ENCODE measurements at regions not wholly inside any gene's neighbourhood (a gene's known extent, or its start where the extent isn't known, plus 50 kb on each side); places are given as distances from the start of the nearest gene placed in this dataset.

DNA sequence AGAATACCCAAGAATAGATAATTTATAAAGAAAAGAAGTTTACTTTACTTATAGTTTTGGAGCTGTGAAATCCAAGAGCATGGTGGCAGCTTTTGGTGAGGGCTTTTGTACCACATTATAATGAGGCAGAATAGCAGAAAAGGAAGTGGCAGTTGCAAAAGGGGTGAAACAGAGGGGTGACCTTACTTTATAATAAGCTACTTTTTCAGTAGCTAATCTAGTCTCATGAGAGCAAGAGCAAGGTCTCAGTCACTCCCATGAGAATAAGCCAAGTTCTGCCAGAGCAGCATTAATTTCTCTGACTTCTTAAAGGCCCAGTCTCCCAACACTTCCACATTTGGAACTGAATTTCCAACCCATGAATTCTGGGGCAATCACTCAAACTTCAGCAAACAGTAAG is 502.0 kb downstream of the GBA3 start:
- Histone ChIP-seq H3K4me2 (ENCODE audit: low read depth, low read length, poor library complexity, severe bottlenecking) (no peak overlapping the region), H3K9me3 (ENCODE audit: insufficient read depth, low read depth, low read length) (no peaks in the 10 kb centered on the region), H3F3A (ENCODE audit: low read depth) (no peaks in the 10 kb centered on the region), H3K4me3 (ENCODE audit: low read length, poor library complexity, severe bottlenecking) (no peak overlapping the region), H3K9ac (ENCODE audit: low read depth, low read length, poor library complexity, severe bottlenecking) (no peak overlapping the region), H3K4me1 (ENCODE audit: insufficient read depth, low read length, poor library complexity, severe bottlenecking) (no peaks in the 10 kb centered on the region), H2AFZ (ENCODE audit: low read length) (no peak overlapping the region), H3K27me3 (ENCODE audit: insufficient read depth, low read length, poor library complexity, severe bottlenecking) (no peaks in the 10 kb centered on the region), H3K9me2 (replicated peaks; ENCODE audit: low read depth, low read length) (no peaks in the 10 kb centered on the region), H3K36me3 (ENCODE audit: insufficient read depth, low read length) (no peaks in the 10 kb centered on the region), H3K79me2 (ENCODE audit: insufficient read depth, low read length) (no peaks in the 10 kb centered on the region), H4K20me1 (ENCODE audit: insufficient read depth, low read length, poor library complexity, severe bottlenecking) (no peaks in the 10 kb centered on the region)
- TF ChIP-seq EZH2phosphoT487 (IDR thresholded peaks at IDR 0.05; ENCODE audit: borderline replicate concordance) = no peak

- TF ChIP-seq, protein P1, sequence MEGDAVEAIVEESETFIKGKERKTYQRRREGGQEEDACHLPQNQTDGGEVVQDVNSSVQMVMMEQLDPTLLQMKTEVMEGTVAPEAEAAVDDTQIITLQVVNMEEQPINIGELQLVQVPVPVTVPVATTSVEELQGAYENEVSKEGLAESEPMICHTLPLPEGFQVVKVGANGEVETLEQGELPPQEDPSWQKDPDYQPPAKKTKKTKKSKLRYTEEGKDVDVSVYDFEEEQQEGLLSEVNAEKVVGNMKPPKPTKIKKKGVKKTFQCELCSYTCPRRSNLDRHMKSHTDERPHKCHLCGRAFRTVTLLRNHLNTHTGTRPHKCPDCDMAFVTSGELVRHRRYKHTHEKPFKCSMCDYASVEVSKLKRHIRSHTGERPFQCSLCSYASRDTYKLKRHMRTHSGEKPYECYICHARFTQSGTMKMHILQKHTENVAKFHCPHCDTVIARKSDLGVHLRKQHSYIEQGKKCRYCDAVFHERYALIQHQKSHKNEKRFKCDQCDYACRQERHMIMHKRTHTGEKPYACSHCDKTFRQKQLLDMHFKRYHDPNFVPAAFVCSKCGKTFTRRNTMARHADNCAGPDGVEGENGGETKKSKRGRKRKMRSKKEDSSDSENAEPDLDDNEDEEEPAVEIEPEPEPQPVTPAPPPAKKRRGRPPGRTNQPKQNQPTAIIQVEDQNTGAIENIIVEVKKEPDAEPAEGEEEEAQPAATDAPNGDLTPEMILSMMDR (conservative IDR thresholded peaks at IDR 0.05; ENCODE audit: low read length) = no peak
- TF ChIP-seq EZH2phosphoT487 (IDR thresholded peaks at IDR 0.05; ENCODE audit: borderline replicate concordance) = no peak
- no peaks in the 10 kb centered on the region for H3K9me3 ChIP-seq (ENCODE audit: insufficient read depth, low read depth, low read length)
These were observed 481.4 kb downstream of the GBA3 start for GRCh38 chr4:23174179-23174578.

DNA sequence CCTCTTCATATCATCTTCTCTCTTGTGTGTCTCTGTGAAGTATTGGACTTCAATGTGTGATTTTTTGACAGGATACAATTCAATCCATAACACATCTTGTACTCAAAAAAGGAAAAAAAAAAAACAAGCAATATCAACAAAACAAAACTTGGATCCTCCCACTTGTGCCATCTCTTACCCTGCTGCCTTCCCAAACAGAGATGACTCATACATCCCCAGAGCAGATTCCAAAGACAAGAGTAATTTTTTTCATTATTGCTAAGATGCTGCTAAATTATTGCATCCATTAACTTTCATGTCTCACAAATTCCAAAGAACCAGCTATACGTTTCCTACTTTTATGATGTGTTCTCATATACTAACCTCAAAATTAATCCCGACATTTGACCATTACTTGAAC is 479.2 kb downstream of the GBA3 start:
- TF ChIP-seq, protein P1 (conservative IDR thresholded peaks at IDR 0.05; ENCODE audit: low read length) = no peak
- TF ChIP-seq EZH2phosphoT487 (IDR thresholded peaks at IDR 0.05; ENCODE audit: borderline replicate concordance) = no peak
- H2AFZ ChIP-seq (ENCODE audit: low read length) = no peak overlapping the region
- H3K36me3 ChIP-seq (ENCODE audit: insufficient read depth, low read length) = no peaks in the 10 kb centered on the region
- no peak overlapping the region for H3K4me3 ChIP-seq (ENCODE audit: low read length, poor library complexity, severe bottlenecking)
- H3F3A ChIP-seq (ENCODE audit: low read depth) = no peaks in the 10 kb centered on the region
- no peak overlapping the region for H3K4me2 ChIP-seq (ENCODE audit: low read depth, low read length, poor library complexity, severe bottlenecking)
- H3K79me2 ChIP-seq (ENCODE audit: insufficient read depth, low read length) = no peaks in the 10 kb centered on the region
- H3K9me2 ChIP-seq (replicated peaks; ENCODE audit: low read depth, low read length) = no peaks in the 10 kb centered on the region
- H3K4me1 ChIP-seq (ENCODE audit: insufficient read depth, low read length, poor library complexity, severe bottlenecking) = no peaks in the 10 kb centered on the region
- no peaks in the 10 kb centered on the region for H4K20me1 ChIP-seq (ENCODE audit: insufficient read depth, low read length, poor library complexity, severe bottlenecking)
- H3K27me3 ChIP-seq (ENCODE audit: insufficient read depth, low read length, poor library complexity, severe bottlenecking) = no peaks in the 10 kb centered on the region
- H3K9me3 ChIP-seq (ENCODE audit: insufficient read depth, low read depth, low read length) = no peaks in the 10 kb centered on the region
- no peak overlapping the region for H3K9ac ChIP-seq (ENCODE audit: low read depth, low read length, poor library complexity, severe bottlenecking)

More at GRCh38 chr4:23174179-23174578, 481.4 kb downstream of the GBA3 start:
- no peaks in the 10 kb centered on the region for H3K4me1 ChIP-seq (ENCODE audit: insufficient read depth, low read length, poor library complexity, severe bottlenecking)
- H4K20me1 ChIP-seq (ENCODE audit: insufficient read depth, low read length, poor library complexity, severe bottlenecking) = no peaks in the 10 kb centered on the region
- no peaks in the 10 kb centered on the region for H3K79me2 ChIP-seq (ENCODE audit: insufficient read depth, low read length)
- no peak overlapping the region for H2AFZ ChIP-seq (ENCODE audit: low read length)
- no peaks in the 10 kb centered on the region for H3K9me2 ChIP-seq (replicated peaks; ENCODE audit: low read depth, low read length)
- H3K9ac ChIP-seq (ENCODE audit: low read depth, low read length, poor library complexity, severe bottlenecking) = no peak overlapping the region
- H3K36me3 ChIP-seq (ENCODE audit: insufficient read depth, low read length) = no peaks in the 10 kb centered on the region
- H3K27me3 ChIP-seq (ENCODE audit: insufficient read depth, low read length, poor library complexity, severe bottlenecking) = no peaks in the 10 kb centered on the region
- no peak overlapping the region for H3K4me3 ChIP-seq (ENCODE audit: low read length, poor library complexity, severe bottlenecking)
- H3F3A ChIP-seq (ENCODE audit: low read depth) = no peaks in the 10 kb centered on the region
- H3K4me2 ChIP-seq (ENCODE audit: low read depth, low read length, poor library complexity, severe bottlenecking) = no peak overlapping the region

DNA sequence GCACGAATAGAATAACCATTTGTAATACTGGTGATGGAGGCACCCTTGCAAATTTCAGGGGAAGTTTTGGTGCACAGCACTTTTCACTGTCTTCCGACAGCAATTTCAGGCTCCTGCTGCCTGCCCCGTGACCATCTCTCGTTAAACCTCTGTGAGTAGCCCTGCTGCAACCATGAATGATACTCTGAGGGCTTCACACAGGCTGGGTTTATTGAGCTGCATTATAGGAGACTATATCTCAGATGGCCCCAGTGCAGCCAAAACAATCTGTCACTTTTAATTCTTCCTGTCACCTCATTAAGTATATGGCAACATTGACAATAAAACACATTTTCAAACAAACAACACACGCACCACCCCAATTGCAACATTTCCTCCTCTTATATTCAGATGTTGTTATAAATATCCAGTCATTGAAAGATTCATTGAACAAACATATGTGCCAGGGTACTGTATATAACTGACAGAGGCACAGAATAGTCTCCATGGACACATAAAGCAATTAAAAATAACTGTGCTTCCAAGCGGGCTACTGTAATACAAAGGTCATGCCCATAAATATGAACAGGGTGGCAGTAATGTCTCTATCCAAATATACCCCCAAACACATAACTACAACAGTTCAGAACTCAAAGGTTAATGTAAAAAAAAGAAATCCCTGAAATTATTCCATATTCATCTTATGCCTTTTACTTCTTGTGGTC is 477.0 kb downstream of the GBA3 start:
- H3K36me3 ChIP-seq (ENCODE audit: insufficient read depth, low read length) = no peaks in the 10 kb centered on the region
- no peaks in the 10 kb centered on the region for H3K4me1 ChIP-seq (ENCODE audit: insufficient read depth, low read length, poor library complexity, severe bottlenecking)
- no peak overlapping the region for H2AFZ ChIP-seq (ENCODE audit: low read length)
- no peak overlapping the region for H3K4me2 ChIP-seq (ENCODE audit: low read depth, low read length, poor library complexity, severe bottlenecking)
- H4K20me1 ChIP-seq (ENCODE audit: insufficient read depth, low read length, poor library complexity, severe bottlenecking) = no peaks in the 10 kb centered on the region
- H3K4me3 ChIP-seq (ENCODE audit: low read length, poor library complexity, severe bottlenecking) = no peak overlapping the region
- no peak overlapping the region for H3K9ac ChIP-seq (ENCODE audit: low read depth, low read length, poor library complexity, severe bottlenecking)
- no peaks in the 10 kb centered on the region for H3K9me2 ChIP-seq (replicated peaks; ENCODE audit: low read depth, low read length)
- TF ChIP-seq, protein P1 (conservative IDR thresholded peaks at IDR 0.05; ENCODE audit: low read length) = no peak
- no peak for TF ChIP-seq EZH2phosphoT487 (IDR thresholded peaks at IDR 0.05; ENCODE audit: borderline replicate concordance)
- H3K27me3 ChIP-seq (ENCODE audit: insufficient read depth, low read length, poor library complexity, severe bottlenecking) = no peaks in the 10 kb centered on the region
- H3F3A ChIP-seq (ENCODE audit: low read depth) = no peaks in the 10 kb centered on the region
- no peaks in the 10 kb centered on the region for H3K79me2 ChIP-seq (ENCODE audit: insufficient read depth, low read length)
- no peaks in the 10 kb centered on the region for H3K9me3 ChIP-seq (ENCODE audit: insufficient read depth, low read depth, low read length)
